DND-41 (cell line): ENCODE measurements at regions not wholly inside any gene's neighbourhood (a gene's known extent, or its start where the extent isn't known, plus 50 kb on each side); places are given as distances from the start of the nearest gene placed in this dataset.

Experiments used
- ATAC-seq: fragments of 200-7000 bp; cut with Tn5 transposase; 3 replicates; pipeline ENCODE4 v1.9.1; 2021; ENCODE audit warnings: low read depth; ENCODE audit not compliant: insufficient read depth
- DNase-seq: peaks from one replicate; pipeline ENCODE4 v3.0.0-alpha.2; 2020
- H2AFZ ChIP-seq: 2 replicates; pipeline ENCODE4 v1.6.0; 2012; ENCODE audit warnings: low read depth, low read length
- H3K27ac ChIP-seq: 2 replicates; pipeline ENCODE4 v1.5.1; 2012; ENCODE audit warnings: low read length, inconsistent platforms
- H3K27me3 ChIP-seq: fragments of 200-600 bp; sonication (generic); 2 replicates; pipeline ENCODE4 v1.6.0; 2012; ENCODE audit warnings: low read length, mild to moderate bottlenecking, inconsistent platforms; ENCODE audit not compliant: insufficient read depth, poor library complexity
- H3K36me3 ChIP-seq: 2 replicates; pipeline ENCODE4 v1.5.1; 2012; ENCODE audit warnings: low read length, inconsistent platforms; ENCODE audit not compliant: insufficient read depth
- H3K4me1 ChIP-seq: 2 replicates; pipeline ENCODE4 v1.5.1; 2012; ENCODE audit warnings: mild to moderate bottlenecking, low read length; ENCODE audit not compliant: insufficient read depth
- H3K4me2 ChIP-seq: 2 replicates; pipeline ENCODE4 v1.6.0; 2012; ENCODE audit warnings: mild to moderate bottlenecking, moderate library complexity, low read length, inconsistent platforms; ENCODE audit not compliant: insufficient read depth
- H3K4me3 ChIP-seq, 2 experiments: fragments of 200-600 bp in 1 of 2; shearing (Covaris generic) in 1 of 2; 2 replicates each; pipeline ENCODE4 v1.5.1; 2012 to 2016; ENCODE audit warnings: inconsistent platforms in 2 of 2, low read length in 2 of 2, mild to moderate bottlenecking in 2 of 2, low read depth in 1 of 2, moderate library complexity in 1 of 2
- H3K79me2 ChIP-seq: 2 replicates; pipeline ENCODE4 v1.6.0; 2012; ENCODE audit warnings: low read length, inconsistent platforms; ENCODE audit not compliant: insufficient read depth
- H3K9ac ChIP-seq: 2 replicates; pipeline ENCODE4 v1.6.0; 2012; ENCODE audit warnings: low read depth, mild to moderate bottlenecking, inconsistent platforms, low read length, moderate library complexity
- H3K9me3 ChIP-seq: 2 replicates; pipeline ENCODE4 v1.5.1; 2012; ENCODE audit warnings: low read length, moderate library complexity, mild to moderate bottlenecking, inconsistent platforms; ENCODE audit not compliant: insufficient read depth, severe bottlenecking
- H4K20me1 ChIP-seq: 2 replicates; pipeline ENCODE4 v1.6.0; 2012; ENCODE audit warnings: low read length; ENCODE audit not compliant: insufficient read depth
- EZH2 ChIP-seq: IDR thresholded peaks from 3 replicates; pipeline ENCODE4 v1.6.1; 2012; ENCODE audit warnings: borderline replicate concordance, low read depth, mild to moderate bottlenecking, moderate library complexity, low read length, inconsistent platforms; ENCODE audit not compliant: severe bottlenecking
- TF ChIP-seq, protein P1 (sequence below): IDR thresholded peaks from 2 replicates; pipeline ENCODE4 v1.5.1; 2012; ENCODE audit warnings: borderline replicate concordance, low read length, moderate library complexity, mild to moderate bottlenecking; ENCODE audit not compliant: poor library complexity, severe bottlenecking; ENCODE audit errors: extremely low read depth

DNA sequence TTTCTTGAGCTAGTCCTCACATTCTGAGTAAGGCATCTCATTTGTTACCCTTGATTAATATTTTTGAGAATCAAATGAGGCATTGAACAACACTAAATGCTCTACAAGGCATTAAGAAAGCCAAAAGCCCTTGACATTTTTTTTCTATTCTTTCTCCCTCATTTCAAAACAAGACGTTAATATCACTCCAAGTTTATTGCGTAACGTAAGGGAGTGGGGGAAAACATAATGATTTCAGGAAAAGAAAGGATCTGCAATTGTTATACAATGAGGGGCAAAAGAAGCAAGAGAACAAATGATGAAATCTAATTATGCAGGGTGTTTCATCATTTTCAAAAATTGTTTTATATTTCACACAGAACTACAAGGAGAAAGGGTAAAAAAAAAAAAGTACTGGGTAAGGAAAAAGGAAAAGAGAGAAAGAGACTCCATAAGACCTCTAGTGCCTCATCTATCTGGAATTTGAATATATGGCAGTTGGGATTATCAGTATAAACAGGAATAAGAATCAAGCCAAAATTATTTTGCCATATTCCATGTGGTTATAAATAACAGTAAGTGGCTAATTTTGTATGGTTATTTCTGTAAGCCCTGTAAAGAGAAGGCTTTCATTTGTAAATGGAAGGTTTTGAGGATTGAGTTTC is 163.0 kb downstream of the ABCA8 start:
- no peak overlapping the region for H3K27ac ChIP-seq

DNA sequence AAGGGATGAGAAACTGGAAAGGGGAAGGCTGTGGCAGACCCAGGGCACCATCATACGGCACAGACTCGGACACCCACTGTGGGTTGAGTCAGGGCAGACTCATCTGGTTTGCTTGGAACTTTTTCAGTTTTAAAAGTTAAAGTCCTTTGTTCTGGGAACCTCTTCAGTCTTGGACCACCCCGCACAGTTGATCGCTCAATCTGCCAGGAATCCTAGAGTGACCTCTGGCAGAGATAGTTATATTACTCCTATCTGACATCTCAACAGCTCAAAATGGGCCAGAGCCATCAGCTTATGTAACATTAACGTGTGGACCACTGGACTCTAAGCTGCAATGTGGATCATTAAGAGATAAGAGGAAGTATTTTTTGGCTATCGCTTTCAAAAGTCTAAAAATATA is 164.3 kb downstream of the ABCA8 start:
- Histone ChIP-seq H2AFZ (no peak overlapping the region), H3K36me3 (no peaks in the 10 kb centered on the region), H3K27me3 (peaks cover 6% of the 10 kb centered on the region), H3K4me1 (no peaks in the 10 kb centered on the region), H3K4me3 (no peak overlapping the region), H3K27ac (no peak overlapping the region), H3K9ac (no peak overlapping the region), H3K9me3 (no peaks in the 10 kb centered on the region), H3K4me2 (no peak overlapping the region), H4K20me1 (no peaks in the 10 kb centered on the region), H3K79me2 (no peaks in the 10 kb centered on the region)
- ATAC-seq (no peak), DNase-seq (no peak)
- no peak for TF ChIP-seq EZH2
- TF ChIP-seq, protein P1, sequence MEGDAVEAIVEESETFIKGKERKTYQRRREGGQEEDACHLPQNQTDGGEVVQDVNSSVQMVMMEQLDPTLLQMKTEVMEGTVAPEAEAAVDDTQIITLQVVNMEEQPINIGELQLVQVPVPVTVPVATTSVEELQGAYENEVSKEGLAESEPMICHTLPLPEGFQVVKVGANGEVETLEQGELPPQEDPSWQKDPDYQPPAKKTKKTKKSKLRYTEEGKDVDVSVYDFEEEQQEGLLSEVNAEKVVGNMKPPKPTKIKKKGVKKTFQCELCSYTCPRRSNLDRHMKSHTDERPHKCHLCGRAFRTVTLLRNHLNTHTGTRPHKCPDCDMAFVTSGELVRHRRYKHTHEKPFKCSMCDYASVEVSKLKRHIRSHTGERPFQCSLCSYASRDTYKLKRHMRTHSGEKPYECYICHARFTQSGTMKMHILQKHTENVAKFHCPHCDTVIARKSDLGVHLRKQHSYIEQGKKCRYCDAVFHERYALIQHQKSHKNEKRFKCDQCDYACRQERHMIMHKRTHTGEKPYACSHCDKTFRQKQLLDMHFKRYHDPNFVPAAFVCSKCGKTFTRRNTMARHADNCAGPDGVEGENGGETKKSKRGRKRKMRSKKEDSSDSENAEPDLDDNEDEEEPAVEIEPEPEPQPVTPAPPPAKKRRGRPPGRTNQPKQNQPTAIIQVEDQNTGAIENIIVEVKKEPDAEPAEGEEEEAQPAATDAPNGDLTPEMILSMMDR, result no peak

More for the DNA sequence above, 163.0 kb downstream of the ABCA8 start:
- peaks cover 4% of the 10 kb centered on the region for H3K27me3 ChIP-seq
- no peaks in the 10 kb centered on the region for H4K20me1 ChIP-seq
- H3K4me3 ChIP-seq, result no peak overlapping the region
- TF ChIP-seq EZH2, result no peak
- TF ChIP-seq, protein P1, result no peak
- H2AFZ ChIP-seq, result no peak overlapping the region
- H3K36me3 ChIP-seq, result no peaks in the 10 kb centered on the region
- no peak overlapping the region for H3K9ac ChIP-seq
- ATAC-seq (no peak), DNase-seq (no peak)
- no peak overlapping the region for H3K4me2 ChIP-seq
- no peaks in the 10 kb centered on the region for H3K79me2 ChIP-seq
- H3K4me1 ChIP-seq, result no peaks in the 10 kb centered on the region
- no peaks in the 10 kb centered on the region for H3K9me3 ChIP-seq

DNA sequence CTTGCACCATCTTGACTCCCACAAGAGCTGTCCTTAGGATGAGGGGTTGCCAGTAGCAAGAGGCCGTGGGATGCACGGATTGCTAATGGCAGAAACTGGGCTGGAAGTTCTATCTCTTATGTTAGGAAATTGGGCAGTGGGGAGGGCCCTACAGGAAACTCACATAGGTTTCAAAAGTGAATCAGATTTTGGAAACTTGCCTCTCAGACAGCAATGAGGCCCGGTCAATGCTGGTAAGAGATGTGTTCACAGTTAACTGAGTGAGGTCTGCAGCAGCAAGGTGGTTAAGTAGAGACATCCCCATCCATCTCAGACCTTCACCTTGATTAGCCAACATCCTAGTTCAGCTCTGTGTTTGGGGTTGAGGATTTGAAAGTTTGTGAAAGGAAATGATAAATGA is 164.7 kb downstream of the ABCA8 start:
- no peak overlapping the region for H3K4me3 ChIP-seq
- no peaks in the 10 kb centered on the region for H3K36me3 ChIP-seq
- H3K9me3 ChIP-seq, result no peaks in the 10 kb centered on the region
- no peak overlapping the region for H3K4me2 ChIP-seq
- ATAC-seq (no peak), DNase-seq (no peak)
- no peaks in the 10 kb centered on the region for H4K20me1 ChIP-seq
- no peak overlapping the region for H3K27ac ChIP-seq
- H3K79me2 ChIP-seq, result no peaks in the 10 kb centered on the region
- no peak overlapping the region for H3K9ac ChIP-seq
- H2AFZ ChIP-seq, result no peak overlapping the region
- TF ChIP-seq EZH2, result no peak
- TF ChIP-seq, protein P1, result no peak
- H3K27me3 ChIP-seq, result peaks cover 6% of the 10 kb centered on the region
- H3K4me1 ChIP-seq, result no peaks in the 10 kb centered on the region
